Activated CD4-positive, alpha-beta T cell treated with anti-CD3 and anti-CD28 coated beads, Interleukin-2, amount 50 U/mL, for 48 hours (primary cell): ENCODE measurements at regions not wholly inside any gene's neighbourhood (a gene's known extent, or its start where the extent isn't known, plus 50 kb on each side); places are given as distances from the start of the nearest gene placed in this dataset.
"Not testable (repeated sequence)": the region's sequence is repeated elsewhere in the genome, so short reads cannot be mapped to it uniquely, and the experiment has no call there.

Source experiments
- DNase-seq, 2 experiments: peaks; one replicate each; pipeline ENCODE4 v3.0.0-alpha.2; 2020

- DNase-seq = no peak
These were observed 514.0 kb upstream of the SMIM31 start for GRCh38 chr4:164239976-164240375.

GRCh38 chr4:164251257-164251656 is 502.7 kb upstream of the SMIM31 start:
- DNase-seq = no peak

- DNase-seq = no peak
These were observed 501.6 kb upstream of the SMIM31 start for GRCh38 chr4:164252286-164252685.

GRCh38 chr4:164261831-164262230 is 492.1 kb upstream of the SMIM31 start:
- DNase-seq = no peak

GRCh38 chr4:164262508-164262907 is 491.4 kb upstream of the SMIM31 start:
- DNase-seq = not testable (repeated sequence)

- DNase-seq = not testable (repeated sequence)
These were observed 476.5 kb upstream of the SMIM31 start for GRCh38 chr4:164277414-164277813.

- no peak for DNase-seq
These were observed 466.8 kb upstream of the SMIM31 start for GRCh38 chr4:164287173-164287572.

- no peak for DNase-seq
These were observed 465.4 kb upstream of the SMIM31 start for GRCh38 chr4:164288578-164288977.

GRCh38 chr4:164293203-164293602 is 460.7 kb upstream of the SMIM31 start:
- DNase-seq = no peak

GRCh38 chr4:164293743-164294142 is 460.2 kb upstream of the SMIM31 start:
- no peak for DNase-seq

- DNase-seq = no peak
These were observed 452.5 kb upstream of the SMIM31 start for GRCh38 chr4:164301430-164301829.

GRCh38 chr4:164304101-164304639 is 449.8 kb upstream of the SMIM31 start:
- no peak for DNase-seq

- no peak for DNase-seq
These were observed 449.1 kb upstream of the SMIM31 start for GRCh38 chr4:164304861-164305260.

GRCh38 chr4:164307262-164307661 is 446.7 kb upstream of the SMIM31 start:
- no peak for DNase-seq

- no peak for DNase-seq
These were observed 441.3 kb upstream of the SMIM31 start for GRCh38 chr4:164312671-164313070.

GRCh38 chr4:164313853-164314252 is 440.1 kb upstream of the SMIM31 start:
- DNase-seq = no peak

GRCh38 chr4:164318350-164318749 is 435.6 kb upstream of the SMIM31 start:
- no peak for DNase-seq

GRCh38 chr4:164319688-164320087 is 434.2 kb upstream of the SMIM31 start:
- no peak for DNase-seq

- DNase-seq = no peak
These were observed 433.1 kb upstream of the SMIM31 start for GRCh38 chr4:164320847-164321246.

- no peak for DNase-seq
These were observed 427.9 kb upstream of the SMIM31 start for GRCh38 chr4:164326056-164326455.

- no peak for DNase-seq
These were observed 416.5 kb upstream of the SMIM31 start for GRCh38 chr4:164337219-164337944.

- no peak for DNase-seq
These were observed 410.4 kb upstream of the SMIM31 start for GRCh38 chr4:164343472-164343976.

GRCh38 chr4:164345756-164346155 is 408.2 kb upstream of the SMIM31 start:
- DNase-seq = no peak

GRCh38 chr4:164350061-164350460 is 403.9 kb upstream of the SMIM31 start:
- no peak for DNase-seq

GRCh38 chr4:164350716-164351115 is 403.2 kb upstream of the SMIM31 start:
- DNase-seq = not testable (repeated sequence)
